ENCODE measurements at regions not wholly inside any gene's neighbourhood (a gene's known extent, or its start where the extent isn't known, plus 50 kb on each side); places are given as distances from the start of the nearest gene placed in this dataset.

GRCh38 chr6:137709424-137710236 lies 157.4 kb upstream of the TNFAIP3 start:
- no TSS peak for BruUV-seq (replicated peaks)
- POLR2A ChIA-PET, result interaction anchor here (0.8 to 2.0 kb wide), 6 partner anchors 73 to 377 kb away, joined by 3 to 20 read pairs (median 4); no protein-coding TSS in a partner anchor
- intact Hi-C loops (cut with micrococcal nuclease), result no loop called here
- no peak for DNase-seq (ENCODE audit: unreplicated experiment)
- Mint-ChIP-seq H3K27ac (ENCODE audit: low read depth, unreplicated experiment) (peak overlapping the region; percentile 50), H3K9me3 (ENCODE audit: unreplicated experiment) (peaks cover 7% of the 10 kb centered on the region), H3K27me3 (ENCODE audit: insufficient read depth, unreplicated experiment) (no peaks in the 10 kb centered on the region), H3K4me1 (ENCODE audit: insufficient read depth, unreplicated experiment) (peaks cover 14% of the 10 kb centered on the region), H3K36me3 (ENCODE audit: insufficient read depth, unreplicated experiment) (peaks cover 7% of the 10 kb centered on the region), H3K4me3 (ENCODE audit: unreplicated experiment) (no peak overlapping the region)
- no peak for TF ChIP-seq CTCF (IDR thresholded peaks at IDR 0.05; ENCODE audit: unreplicated experiment)
- CTCF ChIA-PET, result interaction anchor here (0.6 to 2.1 kb wide), 8 partner anchors 13 to 235 kb away, joined by 3 to 16 read pairs (median 8); partner anchors contain the start of gene TNFAIP3

GRCh38 chr6:137711972-137712371 lies 155.1 kb upstream of the TNFAIP3 start:
- ChIA-PET POLR2A (interaction anchor here (0.6 to 1.8 kb wide), 4 partner anchors 15 to 155 kb away, joined by 3 to 4 read pairs (median 4); partner anchors contain the start of gene TNFAIP3), CTCF (interaction anchor here (0.8 to 1.9 kb wide), 4 partner anchors 155 to 233 kb away, joined by 3 to 9 read pairs (median 7); partner anchors contain the start of gene TNFAIP3)
- peaks cover 7% of the 10 kb centered on the region for H3K36me3 Mint-ChIP-seq (ENCODE audit: insufficient read depth, unreplicated experiment)
- TF ChIP-seq CTCF (IDR thresholded peaks at IDR 0.05; ENCODE audit: unreplicated experiment), result no peak
- no peak overlapping the region for H3K4me3 Mint-ChIP-seq (ENCODE audit: unreplicated experiment)
- H3K27me3 Mint-ChIP-seq (ENCODE audit: insufficient read depth, unreplicated experiment), result no peaks in the 10 kb centered on the region
- DNase-seq (ENCODE audit: unreplicated experiment), result no peak
- no TSS peak for BruUV-seq (replicated peaks)
- H3K9me3 Mint-ChIP-seq (ENCODE audit: unreplicated experiment), result peaks cover 7% of the 10 kb centered on the region
- intact Hi-C loops (cut with micrococcal nuclease), result no loop called here
- no peak overlapping the region for H3K27ac Mint-ChIP-seq (ENCODE audit: low read depth, unreplicated experiment)
- H3K4me1 Mint-ChIP-seq (ENCODE audit: insufficient read depth, unreplicated experiment), result peaks cover 6% of the 10 kb centered on the region

- BruUV-seq (replicated peaks), result no TSS peak
- no peak overlapping the region for H3K27ac Mint-ChIP-seq (ENCODE audit: low read depth, unreplicated experiment)
- ChIA-PET POLR2A (interaction anchor here (1.2 to 1.8 kb wide), 2 partner anchors 139 to 154 kb away, joined by 4 read pairs; partner anchors contain the start of gene TNFAIP3), CTCF (interaction anchor here (0.5 to 1.9 kb wide), 8 partner anchors 14 to 411 kb away, joined by 3 to 9 read pairs (median 3); partner anchors contain the start of gene TNFAIP3)
- peaks cover 7% of the 10 kb centered on the region for H3K36me3 Mint-ChIP-seq (ENCODE audit: insufficient read depth, unreplicated experiment)
- peaks cover 7% of the 10 kb centered on the region for H3K9me3 Mint-ChIP-seq (ENCODE audit: unreplicated experiment)
- H3K27me3 Mint-ChIP-seq (ENCODE audit: insufficient read depth, unreplicated experiment), result no peaks in the 10 kb centered on the region
- peaks cover 6% of the 10 kb centered on the region for H3K4me1 Mint-ChIP-seq (ENCODE audit: insufficient read depth, unreplicated experiment)
- no peak overlapping the region for H3K4me3 Mint-ChIP-seq (ENCODE audit: unreplicated experiment)
- TF ChIP-seq CTCF (IDR thresholded peaks at IDR 0.05; ENCODE audit: unreplicated experiment), result no peak
- intact Hi-C loops (cut with micrococcal nuclease), result no loop called here
- DNase-seq (ENCODE audit: unreplicated experiment), result no peak
Observed at GRCh38 chr6:137712587-137712986, 154.5 kb upstream of the TNFAIP3 start.

- Mint-ChIP-seq H3K36me3 (ENCODE audit: insufficient read depth, unreplicated experiment) (peaks cover 7% of the 10 kb centered on the region), H3K4me3 (ENCODE audit: unreplicated experiment) (no peak overlapping the region), H3K9me3 (ENCODE audit: unreplicated experiment) (peaks cover 7% of the 10 kb centered on the region), H3K4me1 (ENCODE audit: insufficient read depth, unreplicated experiment) (no peaks in the 10 kb centered on the region), H3K27ac (ENCODE audit: low read depth, unreplicated experiment) (no peak overlapping the region), H3K27me3 (ENCODE audit: insufficient read depth, unreplicated experiment) (no peaks in the 10 kb centered on the region)
- intact Hi-C loops (cut with micrococcal nuclease), result no loop called here
- no TSS peak for BruUV-seq (replicated peaks)
- ChIA-PET CTCF (interaction anchor here (0.8 to 1.7 kb wide), 4 partner anchors 10 to 263 kb away, joined by 3 to 5 read pairs (median 3); no protein-coding TSS in a partner anchor), POLR2A (interaction anchor here (0.9 to 2.4 kb wide), 2 partner anchors 145 to 155 kb away, joined by 3 to 8 read pairs; no protein-coding TSS in a partner anchor)
- TF ChIP-seq CTCF (IDR thresholded peaks at IDR 0.05; ENCODE audit: unreplicated experiment), result no peak
- DNase-seq (ENCODE audit: unreplicated experiment), result no peak
Observed at GRCh38 chr6:137715589-137716045, 151.4 kb upstream of the TNFAIP3 start.

Measured in MCF 10A (cell line).